ENCODE measurements at regions not wholly inside any gene's neighbourhood (a gene's known extent, or its start where the extent isn't known, plus 50 kb on each side); places are given as distances from the start of the nearest gene placed in this dataset.

GRCh38 chr9:1877951-1878350, 137.2 kb upstream of the SMARCA2 start:
- DNase-seq (ENCODE audit: low read depth) = no peak
- TF ChIP-seq CTCF (IDR thresholded peaks at IDR 0.05; ENCODE audit: low read length, missing control alignments) = no peak
- H3K4me3 ChIP-seq (replicated peaks; ENCODE audit: low read depth, low read length) = no peak overlapping the region

GRCh38 chr9:1878811-1879210, 136.3 kb upstream of the SMARCA2 start:
- no peak for DNase-seq (ENCODE audit: low read depth)
- no peak for TF ChIP-seq CTCF (IDR thresholded peaks at IDR 0.05; ENCODE audit: low read length, missing control alignments)
- no peak overlapping the region for H3K4me3 ChIP-seq (replicated peaks; ENCODE audit: low read depth, low read length)

GRCh38 chr9:1879501-1879900, 135.6 kb upstream of the SMARCA2 start:
- no peak overlapping the region for H3K4me3 ChIP-seq (replicated peaks; ENCODE audit: low read depth, low read length)
- DNase-seq (ENCODE audit: low read depth) = no peak
- TF ChIP-seq CTCF (IDR thresholded peaks at IDR 0.05; ENCODE audit: low read length, missing control alignments) = no peak

- DNase-seq (ENCODE audit: low read depth) = no peak
These were observed 135.0 kb upstream of the SMARCA2 start for GRCh38 chr9:1880038-1880565.

GRCh38 chr9:1881708-1882295, 133.3 kb upstream of the SMARCA2 start:
- H3K4me3 ChIP-seq (replicated peaks; ENCODE audit: low read depth, low read length) = no peak overlapping the region
- no peak for DNase-seq (ENCODE audit: low read depth)
- TF ChIP-seq CTCF (IDR thresholded peaks at IDR 0.05; ENCODE audit: low read length, missing control alignments) = no peak

More at GRCh38 chr9:1880038-1880565, 135.0 kb upstream of the SMARCA2 start:
- no peak for TF ChIP-seq CTCF (IDR thresholded peaks at IDR 0.05; ENCODE audit: low read length, missing control alignments)
- no peak overlapping the region for H3K4me3 ChIP-seq (replicated peaks; ENCODE audit: low read depth, low read length)

- no peak for TF ChIP-seq CTCF (IDR thresholded peaks at IDR 0.05; ENCODE audit: low read length, missing control alignments)
- no peak overlapping the region for H3K4me3 ChIP-seq (replicated peaks; ENCODE audit: low read depth, low read length)
- DNase-seq (ENCODE audit: low read depth) = no peak
These were observed 132.3 kb upstream of the SMARCA2 start for GRCh38 chr9:1882711-1883403.

Data from fibroblast of pulmonary artery (primary cell).